Activated CD4-positive, alpha-beta T cell treated with anti-CD3 and anti-CD28 coated beads, Interleukin-2, amount 50 U/mL, for 48 hours (primary cell): ENCODE measurements at regions not wholly inside any gene's neighbourhood (a gene's known extent, or its start where the extent isn't known, plus 50 kb on each side); places are given as distances from the start of the nearest gene placed in this dataset.

Experiments
- DNase-seq, 2 experiments: peaks; one replicate each; pipeline ENCODE4 v3.0.0-alpha.2; 2020

DNA sequence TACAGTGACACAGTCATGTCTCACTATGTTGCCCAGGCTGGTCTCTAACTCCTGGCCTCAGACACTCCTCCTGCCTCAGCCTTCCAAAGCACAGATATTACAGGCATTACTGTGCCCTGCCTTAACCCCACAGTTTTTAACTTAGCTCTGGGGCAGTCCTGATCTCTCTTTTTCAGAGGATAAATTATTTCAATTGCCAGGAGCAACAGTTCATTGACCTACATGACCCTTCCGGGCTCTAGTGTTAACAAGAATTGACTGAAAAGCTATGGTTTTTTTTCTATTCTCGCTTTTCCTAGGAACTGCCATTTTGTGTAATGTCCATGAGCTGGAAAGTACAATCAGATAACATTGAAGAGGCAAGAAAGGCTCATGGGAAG is 92.8 kb downstream of the HNRNPLL start:
- DNase-seq = no peak

- no peak for DNase-seq
These were observed 93.3 kb downstream of the HNRNPLL start for GRCh38 chr2:38509314-38509946.

- peak; percentile 88 to 91 for DNase-seq
These were observed 94.3 kb downstream of the HNRNPLL start for GRCh38 chr2:38508311-38509039.

- no peak for DNase-seq
These were observed 95.0 kb downstream of the HNRNPLL start for GRCh38 chr2:38507712-38508111.

- no peak for DNase-seq
These were observed 96.9 kb downstream of the HNRNPLL start for GRCh38 chr2:38505779-38506178.

DNA sequence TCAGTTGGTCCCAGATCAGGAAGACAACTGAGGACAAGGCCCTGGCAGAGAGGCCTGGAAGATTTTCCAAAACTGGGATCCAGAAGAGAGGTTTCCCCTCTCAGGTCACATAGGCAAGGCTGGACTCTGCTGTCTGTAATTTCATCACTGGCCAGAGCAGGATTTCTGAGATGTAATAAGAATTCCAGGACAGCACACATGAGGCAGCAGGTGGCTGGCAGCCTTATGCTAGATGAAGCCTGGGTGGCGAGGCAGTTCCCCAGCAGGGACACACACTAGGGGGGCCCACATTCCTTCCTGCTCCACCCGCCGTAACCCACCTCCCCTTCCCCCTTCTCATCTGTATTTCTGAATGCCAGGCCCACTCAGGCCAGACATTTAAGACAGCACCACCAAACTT is 98.6 kb downstream of the HNRNPLL start:
- no peak for DNase-seq

GRCh38 chr2:38502107-38502506 is 100.6 kb downstream of the HNRNPLL start:
- DNase-seq = no peak

- no peak for DNase-seq
These were observed 102.5 kb downstream of the HNRNPLL start for GRCh38 chr2:38500283-38500634.

- DNase-seq = no peak
These were observed 103.0 kb downstream of the HNRNPLL start for GRCh38 chr2:38499548-38500282.

GRCh38 chr2:38498045-38498481 is 104.7 kb downstream of the HNRNPLL start:
- DNase-seq = no peak

DNA sequence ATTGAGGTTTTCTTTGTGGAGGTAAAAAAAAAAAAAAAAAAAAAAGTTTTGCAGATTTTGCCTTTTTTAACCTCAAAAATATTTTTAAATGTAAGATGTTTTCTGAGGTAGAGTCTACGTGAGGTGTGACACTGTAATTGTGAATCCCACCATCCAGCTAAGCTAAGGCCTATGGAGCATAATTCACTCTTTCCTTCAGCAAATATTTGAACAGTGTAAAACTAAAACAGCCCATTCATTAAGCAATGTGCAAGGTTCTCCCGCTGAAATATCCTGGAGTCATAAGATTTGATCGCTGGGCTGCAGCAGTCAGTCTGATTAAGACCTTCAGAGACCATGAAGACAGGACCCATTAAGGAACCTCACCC is 105.1 kb downstream of the HNRNPLL start:
- no peak for DNase-seq

DNA sequence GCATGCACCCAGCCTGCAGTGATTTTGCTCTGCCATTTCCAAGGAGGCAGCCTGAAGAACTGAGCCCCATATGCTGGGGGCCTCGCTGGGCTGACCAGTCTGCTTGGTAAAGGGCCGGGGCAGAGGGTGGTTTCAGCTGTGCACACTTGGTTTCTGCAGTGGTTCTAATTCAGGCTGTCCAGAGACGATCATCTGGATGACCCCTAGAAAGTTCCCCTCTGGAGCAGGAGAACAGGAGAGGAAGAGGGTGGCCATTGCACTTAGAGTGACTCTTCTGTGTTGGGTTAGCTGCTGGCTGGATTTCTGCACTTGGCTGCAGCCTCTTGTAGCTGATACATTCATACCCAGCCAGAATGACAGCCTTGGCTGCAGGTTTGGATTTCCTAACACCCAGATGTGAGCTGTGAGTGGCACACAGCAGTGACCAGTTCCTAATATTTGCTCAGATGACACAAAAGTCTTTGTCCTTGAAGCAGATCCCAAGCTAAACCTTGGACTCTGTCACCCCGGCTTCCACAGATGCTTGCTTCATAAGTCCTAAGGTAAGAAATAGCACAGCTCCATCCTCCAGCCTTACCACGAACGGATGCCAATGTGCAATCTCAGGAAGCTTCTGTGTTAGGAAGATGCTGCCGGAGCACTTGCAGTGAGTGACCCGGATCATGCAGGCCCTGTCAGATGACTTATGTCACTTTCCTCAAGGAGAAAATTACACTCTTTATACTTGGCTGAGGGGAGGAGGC is 105.6 kb downstream of the HNRNPLL start:
- DNase-seq = no peak

GRCh38 chr2:38495880-38496279 is 106.8 kb downstream of the HNRNPLL start:
- DNase-seq = no peak

DNA sequence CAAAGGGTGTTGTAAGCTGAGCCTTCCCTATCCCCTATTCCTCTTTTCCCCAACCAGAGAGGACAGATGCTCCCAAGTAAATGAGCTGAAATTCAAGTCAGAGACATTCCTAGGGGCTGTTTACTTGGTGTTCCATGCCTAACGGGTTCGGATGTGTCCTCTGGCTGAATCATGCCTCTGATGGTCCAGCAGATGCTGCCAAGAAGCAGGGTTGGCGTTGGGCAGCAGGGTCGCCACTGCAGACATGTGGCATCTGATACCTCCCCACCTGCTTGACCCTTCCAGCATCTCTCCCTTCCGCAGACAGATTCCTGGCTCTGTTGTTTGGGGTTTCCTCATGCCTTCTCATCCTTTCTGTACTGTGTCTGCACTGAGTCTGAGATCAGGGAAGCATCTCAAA is 108.3 kb downstream of the HNRNPLL start:
- DNase-seq = no peak

DNA sequence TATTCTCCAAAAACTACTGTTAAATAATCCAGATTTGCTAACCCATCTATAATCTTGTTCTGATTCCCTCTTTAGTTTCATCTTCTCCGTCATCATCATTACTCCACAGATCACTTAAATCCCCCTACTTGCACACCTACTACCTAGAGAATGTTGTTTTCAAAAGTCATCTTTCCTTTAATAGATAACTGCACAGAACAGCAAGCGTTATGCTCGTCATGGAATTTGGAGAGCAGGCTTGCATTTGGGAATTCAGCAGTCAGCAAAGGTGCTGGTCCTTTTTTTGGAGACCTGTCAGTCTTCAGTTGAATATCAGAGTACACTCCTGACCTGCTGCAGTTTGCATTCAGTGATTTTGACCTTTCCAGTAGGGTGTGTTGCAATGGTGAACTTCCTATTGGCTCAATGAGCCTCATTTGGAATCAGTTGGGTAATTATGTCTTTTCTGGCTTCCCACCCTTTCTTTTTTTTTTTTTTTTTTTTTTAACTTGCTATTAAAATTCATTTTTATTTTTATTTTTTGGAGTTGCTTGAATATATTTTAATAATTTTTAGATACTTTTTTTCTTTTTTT is 110.6 kb downstream of the HNRNPLL start:
- no peak for DNase-seq

GRCh38 chr2:38491436-38491835 is 111.3 kb downstream of the HNRNPLL start:
- no peak for DNase-seq

- DNase-seq = no peak
These were observed 112.8 kb upstream of the ATL2 start for GRCh38 chr2:38489846-38490245.

DNA sequence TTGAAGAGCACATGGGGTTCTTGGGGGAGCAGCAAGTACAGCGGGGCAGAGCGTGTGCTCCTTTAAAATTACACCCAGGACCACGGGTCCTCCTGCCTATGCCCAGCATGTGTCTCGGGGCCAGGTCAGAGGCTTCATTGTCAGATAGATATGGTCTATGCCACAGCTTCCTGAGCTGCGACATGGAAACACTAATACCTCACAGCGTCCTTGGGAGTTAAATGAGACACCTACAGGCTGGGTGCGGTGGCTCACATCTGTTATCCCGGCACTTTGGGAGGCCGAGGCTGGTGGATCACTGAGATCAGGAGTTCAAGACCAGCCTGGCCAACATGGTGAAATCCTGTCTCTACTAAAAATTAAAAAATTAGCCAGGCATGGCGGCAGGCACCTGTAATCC is 110.8 kb upstream of the ATL2 start:
- DNase-seq = no peak

- no peak for DNase-seq
These were observed 109.3 kb upstream of the ATL2 start for GRCh38 chr2:38486213-38487026.

GRCh38 chr2:38485734-38486133 is 108.7 kb upstream of the ATL2 start:
- no peak for DNase-seq

DNA sequence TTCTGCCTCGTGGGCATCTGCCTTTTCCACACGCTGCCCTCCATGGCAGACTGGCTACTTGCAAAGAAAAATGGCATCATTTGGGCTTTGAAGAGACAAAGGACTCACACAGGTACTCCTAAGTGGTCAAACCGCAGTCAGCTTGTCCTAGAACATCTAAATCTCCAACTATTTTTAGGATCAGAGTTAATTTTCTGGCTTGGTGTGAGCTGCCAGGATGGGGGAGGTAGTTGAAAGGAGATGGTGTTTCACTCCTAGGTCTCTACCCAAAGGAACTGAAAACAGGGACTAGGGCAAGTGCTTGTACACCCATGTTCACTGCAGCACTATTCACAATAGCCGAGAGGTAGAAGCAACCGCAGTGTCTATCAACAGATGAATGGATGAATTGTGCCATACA is 107.9 kb upstream of the ATL2 start:
- DNase-seq = no peak

DNA sequence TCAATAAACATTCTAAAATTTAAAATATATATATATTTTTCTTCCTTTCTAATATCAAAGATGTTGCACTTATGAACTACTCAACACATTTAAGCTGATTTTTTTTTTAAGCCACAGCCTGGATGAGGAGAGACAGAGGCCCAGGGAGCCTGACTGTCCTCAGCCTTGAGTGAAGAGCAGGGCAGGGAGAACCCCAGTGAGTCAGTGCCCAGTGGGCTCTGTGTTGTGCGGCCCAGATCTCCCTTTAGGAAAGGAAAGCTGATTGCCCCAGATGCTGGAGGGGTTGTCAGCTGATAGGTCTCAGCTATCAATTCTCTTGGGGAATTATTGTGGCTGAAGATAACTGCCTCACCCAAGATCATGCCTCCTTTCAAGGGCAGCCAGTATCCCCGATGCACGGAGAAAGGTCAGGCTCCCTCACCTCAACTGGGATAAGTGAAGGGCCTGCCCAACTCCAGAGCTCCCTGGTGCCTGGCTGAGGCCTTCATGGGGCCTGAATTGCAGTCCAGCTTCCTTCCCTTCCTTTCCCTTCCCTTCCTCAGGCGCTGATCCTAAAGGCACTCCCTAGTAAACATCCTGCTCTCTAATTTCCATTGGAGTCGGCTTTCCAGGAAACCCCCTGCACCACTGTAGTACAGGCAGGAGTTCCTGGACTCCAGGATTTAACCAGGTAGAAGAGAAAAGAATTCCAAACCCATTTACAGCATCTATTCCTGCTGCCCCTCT is 106.9 kb upstream of the ATL2 start:
- no peak for DNase-seq
